PFSK-1 (cell line): ENCODE measurements at regions not wholly inside any gene's neighbourhood (a gene's known extent, or its start where the extent isn't known, plus 50 kb on each side); places are given as distances from the start of the nearest gene placed in this dataset.

Experiments used
- FOXP2 ChIP-seq: optimal IDR thresholded peaks from 2 replicates; pipeline ENCODE3; 2011; ENCODE audit warnings: borderline replicate concordance, control low read depth, inconsistent platforms; ENCODE audit not compliant: insufficient read depth; ENCODE audit errors: extremely low read length, extremely low read depth
- POLR2AphosphoS5 ChIP-seq: IDR thresholded peaks from 2 replicates; pipeline ENCODE4 v1.6.1; 2012; ENCODE audit warnings: low read depth, mild to moderate bottlenecking, control low read depth, low read length, moderate library complexity

DNA sequence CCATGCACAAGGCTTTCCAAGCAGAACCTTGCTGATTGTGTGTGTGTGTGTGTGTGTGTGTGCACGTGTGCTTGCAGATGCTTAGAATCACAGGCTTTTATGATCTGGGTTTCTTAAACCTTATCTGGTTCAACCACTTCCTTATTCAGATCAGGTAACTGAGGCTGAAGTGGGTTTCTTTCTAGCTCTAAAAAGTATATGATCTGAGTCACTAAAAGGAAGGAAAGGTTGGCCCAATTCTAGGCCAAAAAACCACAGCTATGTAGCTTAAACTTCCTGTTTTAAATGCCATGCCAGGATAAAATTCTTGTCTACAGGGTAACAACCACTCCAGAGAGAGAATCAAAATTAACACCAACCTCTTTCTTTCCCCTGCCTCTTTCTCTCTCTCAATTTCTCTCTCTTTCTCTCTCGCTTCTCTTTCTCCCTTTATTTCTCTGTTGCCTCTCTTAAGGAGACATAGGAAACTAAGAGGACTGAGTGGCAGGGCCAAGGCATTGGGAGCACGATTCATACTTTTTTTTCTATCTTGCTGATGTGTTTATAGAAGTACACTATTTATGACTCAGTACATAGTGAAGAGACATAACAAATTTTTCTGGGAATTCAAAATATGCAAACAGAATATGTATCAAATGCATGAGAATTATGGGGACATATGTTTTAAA, 140.3 kb downstream of the TRIB2 start:
- TF ChIP-seq FOXP2 = no peak
- no peak for TF ChIP-seq POLR2AphosphoS5
